ENCODE measurements at regions not wholly inside any gene's neighbourhood (a gene's known extent, or its start where the extent isn't known, plus 50 kb on each side); places are given as distances from the start of the nearest gene placed in this dataset.

- DNase-seq, result no peak
These were observed 587.8 kb upstream of the MKI67 start for GRCh38 chr10:128713874-128714570.

- DNase-seq, result no peak
These were observed 588.6 kb upstream of the MKI67 start for GRCh38 chr10:128714644-128715415.

- no peak for DNase-seq
These were observed 590.0 kb upstream of the MKI67 start for GRCh38 chr10:128716181-128716580.

- no peak for DNase-seq
These were observed 595.8 kb upstream of the MKI67 start for GRCh38 chr10:128721963-128722445.

GRCh38 chr10:128722947-128723346, 596.7 kb upstream of the MKI67 start:
- DNase-seq, result no peak

GRCh38 chr10:128723631-128724205, 597.5 kb upstream of the MKI67 start:
- DNase-seq, result no peak

- DNase-seq, result no peak
These were observed 599.3 kb upstream of the MKI67 start for GRCh38 chr10:128725531-128725930.

- DNase-seq, result no peak
These were observed 600.9 kb upstream of the MKI67 start for GRCh38 chr10:128727114-128727513.

- DNase-seq, result no peak
These were observed 603.7 kb upstream of the MKI67 start for GRCh38 chr10:128729910-128730420.

GRCh38 chr10:128730922-128731321, 604.7 kb upstream of the MKI67 start:
- DNase-seq, result no peak

- no peak for DNase-seq
These were observed 607.9 kb upstream of the MKI67 start for GRCh38 chr10:128734161-128734560.

GRCh38 chr10:128734734-128735133, 608.5 kb upstream of the MKI67 start:
- no peak for DNase-seq

- no peak for DNase-seq
These were observed 609.8 kb upstream of the MKI67 start for GRCh38 chr10:128735996-128736395.

- no peak for DNase-seq
These were observed 612.2 kb upstream of the MKI67 start for GRCh38 chr10:128738386-128738915.

GRCh38 chr10:128739930-128740329, 613.7 kb upstream of the MKI67 start:
- DNase-seq, result no peak

GRCh38 chr10:128741180-128741579, 615.0 kb upstream of the MKI67 start:
- DNase-seq, result no peak

GRCh38 chr10:128741680-128742079, 615.5 kb upstream of the MKI67 start:
- DNase-seq, result no peak

- DNase-seq, result no peak
These were observed 617.9 kb upstream of the MKI67 start for GRCh38 chr10:128744092-128744491.

- DNase-seq, result no peak
These were observed 618.6 kb upstream of the MKI67 start for GRCh38 chr10:128744811-128745305.

- no peak for DNase-seq
These were observed 621.5 kb upstream of the MKI67 start for GRCh38 chr10:128747582-128748346.

- peak in 10 of 14 donors; percentile 2 to 70 (median 25) for DNase-seq
These were observed 625.1 kb upstream of the MKI67 start for GRCh38 chr10:128751284-128751683.

GRCh38 chr10:128751851-128752250, 625.6 kb upstream of the MKI67 start:
- no peak for DNase-seq
